ENCODE measurements at regions not wholly inside any gene's neighbourhood (a gene's known extent, or its start where the extent isn't known, plus 50 kb on each side); places are given as distances from the start of the nearest gene placed in this dataset.
A peak's percentile ranks its signal among the peaks of the same experiment; 100 is the strongest.

GRCh38 chr2:139946690-139947089, 1166.5 kb upstream of the NXPH2 start:
- TF ChIP-seq CTCF (IDR thresholded peaks at IDR 0.05) (peak in 1 of 3 experiments; percentile 21), POLR2A (IDR thresholded peaks at IDR 0.05) (no peak)

Measured in testis (tissue), 2 donors.